SH-SY5Y (cell line): ENCODE measurements at regions not wholly inside any gene's neighbourhood (a gene's known extent, or its start where the extent isn't known, plus 50 kb on each side); places are given as distances from the start of the nearest gene placed in this dataset.

Experiments used
- GATA2 ChIP-seq: IDR thresholded peaks from 2 replicates; pipeline ENCODE4 v1.6.1; 2011; ENCODE audit warnings: mild to moderate bottlenecking, low read depth, low read length
- GATA3 ChIP-seq: IDR thresholded peaks from 2 replicates; pipeline ENCODE4 v1.6.1; 2011; ENCODE audit warnings: low read depth, mild to moderate bottlenecking, low read length, moderate library complexity

DNA sequence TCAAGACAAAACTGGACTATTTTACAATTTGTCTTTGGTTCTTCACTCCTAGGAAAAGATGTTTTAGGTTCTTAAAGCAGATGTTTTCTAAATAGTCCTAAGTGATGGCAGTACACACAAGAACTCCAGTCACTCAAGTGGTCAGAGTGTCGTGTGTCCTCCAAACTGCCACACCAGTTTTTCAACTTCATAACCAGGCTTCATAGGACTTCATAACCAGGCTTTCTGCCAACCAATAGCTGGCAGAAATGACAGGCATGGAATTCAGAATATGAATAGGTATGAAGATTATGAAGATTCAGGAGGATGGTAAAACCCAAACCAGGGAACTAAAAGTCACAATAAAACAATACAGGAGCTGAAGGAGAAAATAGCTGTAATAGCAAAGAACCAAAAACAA, 721.2 kb upstream of the SEMA3D start:
- TF ChIP-seq GATA2 = no peak
- no peak for TF ChIP-seq GATA3
